Activated T-cell treated with anti-CD3 and anti-CD28 coated beads for 24 hours (primary cell): ENCODE measurements at regions not wholly inside any gene's neighbourhood (a gene's known extent, or its start where the extent isn't known, plus 50 kb on each side); places are given as distances from the start of the nearest gene placed in this dataset.

Source experiments
- DNase-seq: peaks from one replicate; pipeline ENCODE4 v3.0.0-alpha.2; 2020; ENCODE audit warnings: low read depth

GRCh38 chr9:135219676-135220600, 132.5 kb downstream of the OLFM1 start:
- DNase-seq: no peak

DNA sequence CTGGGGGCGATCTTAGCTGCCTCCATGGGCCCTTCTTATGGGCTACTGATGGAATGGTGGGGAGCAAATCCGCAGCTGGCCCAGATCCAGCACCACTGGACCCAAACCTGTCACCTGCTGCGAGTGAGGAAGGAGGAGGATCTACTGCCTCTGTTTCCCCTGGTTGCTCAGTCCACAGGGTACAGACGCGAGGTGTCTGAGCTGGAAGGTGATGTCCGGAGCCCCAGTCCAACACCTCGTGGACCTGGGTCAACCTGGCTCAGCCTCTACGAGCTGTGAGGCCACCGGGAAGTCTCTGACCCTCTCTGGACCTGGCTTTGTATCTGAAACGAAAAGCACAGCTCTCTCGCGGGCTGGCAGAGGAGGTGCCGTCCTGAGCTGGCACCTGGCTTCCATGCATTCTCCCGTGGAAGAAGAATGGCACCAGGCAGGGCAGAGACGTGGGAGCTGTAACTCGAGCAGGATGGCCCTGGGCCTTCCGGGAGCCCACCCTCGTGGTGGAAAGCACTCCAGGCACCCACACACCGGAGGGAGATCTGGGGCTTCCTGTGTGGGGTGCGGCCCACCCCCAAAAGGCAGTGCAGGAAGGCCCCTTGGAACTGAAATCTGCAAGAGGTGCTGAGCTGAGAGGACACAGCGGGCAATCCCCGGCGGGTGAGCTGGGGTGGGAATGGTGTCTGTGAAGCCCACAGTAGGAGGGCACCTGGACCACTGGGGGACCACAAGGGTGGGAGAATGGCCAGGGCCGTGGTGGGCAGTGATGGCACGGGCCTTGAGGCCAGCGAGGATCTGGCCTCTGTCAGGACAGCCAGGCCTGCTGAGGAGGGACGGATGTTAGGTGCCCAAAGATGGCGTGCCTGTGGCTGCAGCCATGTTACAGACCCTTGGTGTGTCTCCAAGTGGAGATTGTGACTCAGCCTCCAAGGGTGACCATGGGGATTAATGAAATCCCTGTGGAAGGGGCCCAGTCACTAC, 133.4 kb downstream of the OLFM1 start:
- DNase-seq: no peak

DNA sequence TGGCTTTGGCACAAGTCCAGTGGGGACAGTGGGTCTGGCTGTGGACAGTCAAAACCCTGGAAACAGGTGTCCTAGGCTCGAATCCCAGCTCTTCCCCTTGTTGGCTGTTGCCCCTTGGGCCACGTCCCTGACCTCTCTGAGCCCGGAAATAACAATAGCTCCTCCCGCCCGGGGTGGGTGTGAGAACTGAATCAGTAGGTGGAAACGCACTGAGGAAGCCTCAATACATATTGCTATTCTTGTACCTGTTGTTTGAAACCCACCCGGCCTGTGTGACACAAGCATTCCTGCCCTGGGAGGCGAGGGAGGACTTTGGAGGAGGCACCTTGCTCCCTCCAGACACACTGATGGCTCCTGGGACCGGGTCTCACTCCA, 134.1 kb downstream of the OLFM1 start:
- DNase-seq: no peak

GRCh38 chr9:135221951-135222631, 134.6 kb downstream of the OLFM1 start:
- no peak for DNase-seq

DNA sequence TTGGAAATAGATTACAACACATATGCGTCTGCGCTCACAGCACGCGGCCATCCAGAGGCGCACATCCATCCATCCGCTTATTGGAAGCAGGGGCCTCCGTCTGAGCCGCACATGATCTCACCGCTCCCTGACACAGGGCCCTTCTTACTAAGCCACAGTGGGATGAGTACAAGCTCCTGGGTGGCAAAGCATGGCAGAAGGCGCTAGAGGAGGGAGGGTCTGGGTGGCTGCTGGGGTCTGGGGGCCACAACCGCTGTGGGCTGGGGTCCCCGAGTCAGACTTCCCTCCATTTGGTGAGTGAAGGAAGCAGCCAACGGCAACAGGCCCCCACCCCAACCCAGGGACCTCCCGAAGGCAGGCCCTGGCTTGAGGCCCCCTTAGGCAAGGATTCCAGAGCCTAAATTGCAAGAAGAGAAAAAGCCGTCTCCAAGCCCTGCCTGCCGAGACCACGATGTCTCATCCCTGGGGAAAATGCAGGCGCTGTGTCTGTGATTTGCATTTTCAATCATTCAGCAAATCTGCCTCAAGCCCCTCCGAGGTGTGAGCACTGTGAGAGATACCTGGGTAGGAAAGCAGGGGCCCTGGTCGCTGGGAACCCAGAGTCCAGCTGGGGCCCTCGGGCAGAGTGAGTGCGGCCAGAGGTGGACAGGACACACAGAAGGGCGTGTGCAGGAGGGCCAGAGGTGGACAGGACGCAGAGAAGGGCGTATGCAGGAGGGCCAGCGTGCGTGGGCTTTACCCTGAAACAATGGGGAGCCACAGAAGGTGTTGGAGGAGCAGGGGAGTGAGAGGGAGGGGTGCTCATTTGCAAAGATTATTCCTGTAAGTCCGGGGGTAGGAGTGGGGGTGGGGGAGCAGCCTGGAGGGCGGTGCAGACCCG, 135.7 kb downstream of the OLFM1 start:
- no peak for DNase-seq

DNA sequence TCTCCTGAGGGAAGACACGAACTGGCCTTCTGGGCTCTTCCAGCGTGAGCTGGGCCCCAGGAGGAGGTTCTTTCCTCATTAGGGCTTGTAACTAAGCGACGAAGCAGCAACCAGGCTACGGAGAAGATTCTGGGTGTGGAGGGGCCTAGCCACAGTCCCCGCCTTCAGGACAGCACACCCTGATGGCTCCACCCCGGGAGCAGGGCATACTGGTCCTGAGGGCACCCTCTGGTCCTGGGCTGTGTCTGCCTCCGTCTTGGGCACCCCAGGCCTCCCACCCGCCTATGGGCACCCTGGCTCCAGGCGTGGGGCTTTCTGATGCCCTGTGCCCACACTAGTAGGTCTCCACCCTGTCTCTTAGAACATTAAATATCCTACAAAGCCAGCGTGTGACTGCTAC, 136.4 kb downstream of the OLFM1 start:
- DNase-seq: no peak

DNA sequence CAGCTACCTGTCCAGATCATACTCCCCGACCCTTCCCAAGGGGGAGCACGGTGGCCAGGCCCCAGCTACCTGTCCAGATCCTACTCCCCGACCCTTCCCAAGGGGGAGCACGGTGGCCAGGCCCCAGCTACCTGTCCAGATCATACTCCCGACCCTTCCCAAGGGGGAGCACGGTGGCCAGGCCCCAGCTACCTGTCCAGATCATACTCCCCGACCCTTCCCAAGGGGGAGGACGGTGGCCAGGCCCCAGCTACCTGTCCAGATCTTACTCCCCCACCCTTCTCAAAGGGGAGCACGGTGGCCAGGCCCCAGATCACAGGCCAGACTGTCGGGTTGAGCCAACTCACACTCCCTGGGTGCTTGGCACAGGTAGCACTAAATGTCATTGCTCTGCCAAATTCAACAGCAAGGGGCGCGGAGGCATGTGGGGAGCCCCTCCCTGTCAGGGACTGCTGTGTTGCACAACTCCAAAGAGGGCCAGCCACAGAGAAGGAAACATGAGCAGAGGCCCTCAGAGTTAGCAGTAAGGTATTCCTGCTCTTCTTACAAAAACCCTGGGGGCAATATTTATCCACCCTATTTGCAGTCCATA, 136.9 kb downstream of the OLFM1 start:
- no peak for DNase-seq

DNA sequence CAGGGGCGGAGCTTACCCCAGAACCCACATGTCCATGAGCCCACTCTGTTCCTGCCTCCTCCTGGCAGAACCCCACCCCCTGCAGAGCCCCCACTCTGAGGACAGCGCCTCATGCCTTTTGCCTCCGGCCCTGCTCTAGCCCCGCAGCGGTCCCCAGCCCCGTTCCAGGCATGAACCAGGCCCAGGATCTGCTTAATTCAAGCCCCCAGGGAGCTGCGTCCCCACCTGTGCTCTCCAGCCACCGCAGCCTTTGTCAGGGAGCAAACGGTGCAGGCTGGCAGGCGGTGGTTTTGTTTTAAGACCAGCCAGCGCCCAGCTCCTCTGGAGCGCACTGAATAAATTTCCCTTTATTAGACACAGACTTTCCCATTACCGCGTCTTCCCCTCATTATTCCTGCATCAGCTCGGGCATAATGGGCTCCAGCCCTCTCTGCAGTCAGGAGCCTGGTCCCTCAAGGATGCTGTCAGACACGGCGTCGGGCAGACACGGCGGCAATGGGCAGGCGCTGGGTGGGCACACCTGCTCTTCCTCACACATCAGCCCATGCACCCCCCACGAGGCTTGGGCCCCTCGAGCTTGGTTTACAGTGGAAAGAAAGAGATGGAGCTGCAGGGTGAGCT, 137.6 kb downstream of the OLFM1 start:
- no peak for DNase-seq

GRCh38 chr9:135225619-135226228, 138.3 kb downstream of the OLFM1 start:
- no peak for DNase-seq

DNA sequence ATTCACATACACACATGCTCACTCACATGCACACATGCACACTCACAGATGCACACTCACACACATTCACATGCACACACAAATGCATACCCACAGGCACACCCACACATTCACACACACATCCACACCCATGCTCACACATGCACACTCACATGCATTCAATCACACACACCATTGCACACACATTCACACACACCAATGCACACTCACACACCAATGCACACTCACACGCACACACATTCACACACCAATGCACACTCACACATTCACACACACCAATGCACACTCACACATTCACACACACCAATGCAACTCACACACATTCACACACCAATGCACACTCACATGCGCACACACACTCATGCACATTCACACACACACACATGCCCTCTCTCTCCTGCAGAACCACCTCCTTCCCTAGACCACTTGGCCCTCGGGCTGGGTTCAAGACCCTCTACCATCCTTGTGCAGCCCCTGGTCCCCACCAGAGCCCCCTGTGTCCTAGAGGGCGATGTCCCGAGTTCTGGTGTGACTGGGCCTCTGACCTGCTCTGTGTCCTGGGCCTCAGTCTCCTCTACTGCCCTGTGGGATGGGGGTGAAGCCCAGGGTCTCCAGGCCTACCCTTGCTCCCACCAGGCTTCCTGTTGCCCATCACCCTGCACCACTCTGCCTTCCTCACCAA, 139.0 kb downstream of the OLFM1 start:
- no peak for DNase-seq

GRCh38 chr9:135227641-135228251, 140.3 kb downstream of the OLFM1 start:
- DNase-seq: no peak

- DNase-seq: no peak
Measured at GRCh38 chr9:135228345-135228982, 141.0 kb downstream of the OLFM1 start.

DNA sequence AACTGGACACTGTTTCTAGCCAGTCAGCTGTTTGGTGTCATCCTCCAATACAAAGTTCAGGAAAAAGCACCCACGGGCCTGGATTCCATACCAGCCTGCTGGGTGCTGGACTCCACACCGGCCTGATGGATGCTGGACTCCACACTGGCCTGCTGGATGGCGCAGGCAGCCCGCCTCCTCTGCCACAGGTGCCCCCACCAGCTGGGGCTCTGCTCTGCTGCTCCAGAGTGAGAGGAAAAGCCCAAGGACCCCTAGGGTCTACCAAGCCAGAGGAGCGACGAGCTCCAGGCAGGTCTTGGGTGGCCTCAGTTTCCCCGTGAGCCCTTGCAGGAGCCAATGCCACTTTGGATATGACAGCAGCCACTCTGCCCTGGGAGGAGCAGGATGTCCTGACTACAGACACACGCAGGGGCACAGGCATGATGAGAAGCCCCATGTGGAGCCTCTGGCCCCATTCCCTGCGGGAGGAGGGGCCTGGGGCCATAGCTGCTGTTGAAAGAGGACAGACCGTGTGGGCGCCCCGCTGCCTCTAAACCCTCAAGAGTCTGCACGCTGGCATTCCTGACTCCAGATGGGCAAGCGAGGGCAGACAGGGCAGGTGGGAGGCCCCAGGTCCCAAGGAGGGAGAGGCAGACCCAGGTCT, 141.6 kb downstream of the OLFM1 start:
- DNase-seq: no peak

DNA sequence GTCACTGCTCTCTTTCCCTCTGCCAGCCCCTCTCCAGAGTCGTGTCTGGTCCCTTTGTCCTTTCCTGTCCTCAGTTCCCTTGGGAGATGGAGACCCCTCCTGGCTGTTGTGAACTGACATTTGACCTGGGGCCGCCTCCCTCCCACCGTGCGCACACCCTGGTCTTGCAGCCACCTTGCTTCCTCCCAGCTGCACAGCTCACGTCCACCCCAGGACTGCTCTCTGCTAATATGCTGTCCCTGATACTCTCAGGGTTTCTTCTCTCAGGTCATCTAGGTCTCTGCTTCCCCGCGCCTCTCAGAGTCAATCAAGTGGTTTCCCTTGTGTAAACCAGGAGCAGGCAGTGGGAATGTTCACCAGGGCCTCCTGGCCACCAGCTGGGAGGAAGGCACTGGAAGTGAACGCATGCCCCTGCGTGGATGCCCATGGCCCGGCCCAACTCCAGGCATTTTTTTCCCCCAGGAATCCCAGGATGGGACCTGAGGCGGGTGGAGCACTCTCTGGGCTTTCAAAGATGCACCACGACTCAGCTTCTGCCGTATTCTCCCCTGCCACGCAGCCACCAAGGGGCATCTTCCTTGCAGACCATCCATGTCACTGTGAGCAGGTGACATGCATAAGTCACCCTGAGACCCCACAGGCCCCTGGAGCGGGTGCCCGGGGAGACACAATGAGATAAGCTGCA, 142.4 kb downstream of the OLFM1 start:
- DNase-seq: no peak

DNA sequence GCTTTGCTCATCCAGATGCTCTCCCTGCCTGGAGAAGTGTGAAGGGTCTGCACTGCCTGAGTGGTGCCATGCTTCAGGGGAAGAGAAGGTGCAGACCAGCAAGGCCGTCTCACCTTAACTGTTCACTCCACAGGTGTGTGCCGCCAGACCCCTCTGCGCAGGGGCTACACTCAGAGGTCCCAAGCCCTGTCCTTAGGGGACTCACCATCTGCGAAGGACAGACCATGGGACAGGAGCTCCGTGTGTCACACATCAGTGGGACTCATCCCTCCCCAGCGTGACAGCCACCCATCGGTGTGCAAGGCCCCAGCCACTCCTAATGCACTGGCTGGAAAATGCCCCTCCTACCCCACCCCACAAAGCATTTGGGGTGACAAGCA, 142.9 kb downstream of the OLFM1 start:
- no peak for DNase-seq

DNA sequence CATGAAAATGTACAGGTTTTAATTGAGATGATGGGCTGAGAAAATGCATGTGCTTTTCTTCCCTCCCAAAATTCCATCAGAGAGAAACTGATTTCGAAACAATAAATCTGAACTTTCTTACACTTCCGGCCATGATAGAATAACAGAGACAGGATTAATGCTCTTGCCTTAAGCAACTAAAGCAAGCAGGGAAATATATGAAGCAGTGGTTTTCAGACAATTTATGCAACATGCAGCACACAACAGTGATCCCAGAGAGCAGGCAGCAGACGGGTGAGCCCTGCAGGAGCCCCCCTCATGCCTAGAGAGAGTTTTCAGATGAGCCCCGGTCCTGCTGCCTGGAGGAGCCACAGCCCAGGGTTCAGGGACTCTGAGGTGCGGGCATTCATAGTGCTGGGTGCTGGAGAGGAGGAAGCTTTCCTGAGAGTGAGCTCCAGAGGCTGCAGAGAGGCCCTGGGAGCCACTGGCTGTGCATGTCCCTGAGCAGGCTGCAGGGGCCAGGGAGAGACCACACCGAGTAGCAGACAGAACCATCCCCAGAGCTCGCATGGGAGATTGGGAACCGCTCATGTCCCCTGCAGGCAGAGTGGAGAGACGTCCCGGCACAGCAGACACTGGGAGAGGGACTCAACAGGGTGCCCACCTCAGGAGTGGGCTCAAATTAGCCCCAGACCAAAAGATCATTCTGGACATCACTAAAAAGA, 143.5 kb downstream of the OLFM1 start:
- DNase-seq: no peak
